ENCODE measurements at regions not wholly inside any gene's neighbourhood (a gene's known extent, or its start where the extent isn't known, plus 50 kb on each side); places are given as distances from the start of the nearest gene placed in this dataset.

GRCh38 chr1:29993950-29994349 lies 729.4 kb downstream of the MATN1 start:
- TF ChIP-seq BACH2 (CRISPR knock-in tag; IDR thresholded peaks at IDR 0.05; ENCODE audit: borderline replicate concordance) = no peak
- TF ChIP-seq ZNF8 (CRISPR knock-in tag; IDR thresholded peaks at IDR 0.05) = no peak
- TF ChIP-seq ZC3H10 (CRISPR knock-in tag; IDR thresholded peaks at IDR 0.05) = no peak
- TF ChIP-seq GLIS3 (CRISPR knock-in tag; IDR thresholded peaks at IDR 0.05) = no peak
- TF ChIP-seq CSDC2 (CRISPR knock-in tag; IDR thresholded peaks at IDR 0.05) = no peak
- no peak for TF ChIP-seq ISL1 (CRISPR knock-in tag; IDR thresholded peaks at IDR 0.05)
- no peak for TF ChIP-seq TCF4 (CRISPR knock-in tag; IDR thresholded peaks at IDR 0.05; ENCODE audit: borderline replicate concordance)
- no peak for TF ChIP-seq ZNF565 (CRISPR knock-in tag; conservative IDR thresholded peaks at IDR 0.05; ENCODE audit: low read depth)
- no peak for TF ChIP-seq ZFP3 (CRISPR knock-in tag; IDR thresholded peaks at IDR 0.05)
- no peak for TF ChIP-seq PPARA (CRISPR knock-in tag; IDR thresholded peaks at IDR 0.05; ENCODE audit: borderline replicate concordance)
- ATAC-seq = no peak

- no peak for TF ChIP-seq OSR1 (CRISPR knock-in tag; IDR thresholded peaks at IDR 0.05)
- TF ChIP-seq CREB5 (CRISPR knock-in tag; IDR thresholded peaks at IDR 0.05; ENCODE audit: low read depth) = no peak
- TF ChIP-seq ARNTL (CRISPR knock-in tag; IDR thresholded peaks at IDR 0.05; ENCODE audit: borderline replicate concordance, low read depth) = no peak
- no peak for TF ChIP-seq TCF4 (CRISPR knock-in tag; IDR thresholded peaks at IDR 0.05; ENCODE audit: borderline replicate concordance)
- TF ChIP-seq ZNF565 (CRISPR knock-in tag; conservative IDR thresholded peaks at IDR 0.05; ENCODE audit: low read depth) = no peak
- no peak for TF ChIP-seq ESRRG (CRISPR knock-in tag; IDR thresholded peaks at IDR 0.05)
- ATAC-seq = no peak
These were observed 731.6 kb downstream of the MATN1 start for GRCh38 chr1:29991815-29992214.

- no peak for ATAC-seq
- TF ChIP-seq ZNF565 (CRISPR knock-in tag; conservative IDR thresholded peaks at IDR 0.05; ENCODE audit: low read depth) = no peak
- TF ChIP-seq CSRNP3 (CRISPR knock-in tag; IDR thresholded peaks at IDR 0.05) = no peak
- no peak for TF ChIP-seq OSR1 (CRISPR knock-in tag; IDR thresholded peaks at IDR 0.05)
- no peak for TF ChIP-seq PPARA (CRISPR knock-in tag; IDR thresholded peaks at IDR 0.05; ENCODE audit: borderline replicate concordance)
- TF ChIP-seq ESRRG (CRISPR knock-in tag; IDR thresholded peaks at IDR 0.05) = no peak
- no peak for TF ChIP-seq CREB5 (CRISPR knock-in tag; IDR thresholded peaks at IDR 0.05; ENCODE audit: low read depth)
- no peak for TF ChIP-seq GLIS3 (CRISPR knock-in tag; IDR thresholded peaks at IDR 0.05)
- TF ChIP-seq ZNF70 (CRISPR knock-in tag; IDR thresholded peaks at IDR 0.05) = no peak
- no peak for TF ChIP-seq RARB (CRISPR knock-in tag; IDR thresholded peaks at IDR 0.05)
- no peak for TF ChIP-seq POU6F1 (CRISPR knock-in tag; IDR thresholded peaks at IDR 0.05; ENCODE audit: borderline replicate concordance, low read depth)
- no peak for TF ChIP-seq ZFP30 (CRISPR knock-in tag; IDR thresholded peaks at IDR 0.05)
These were observed 732.4 kb downstream of the MATN1 start for GRCh38 chr1:29991025-29991424.

GRCh38 chr1:29990304-29990703 lies 733.1 kb downstream of the MATN1 start:
- no peak for ATAC-seq
- no peak for TF ChIP-seq ZNF70 (CRISPR knock-in tag; IDR thresholded peaks at IDR 0.05)
- no peak for TF ChIP-seq PPARA (CRISPR knock-in tag; IDR thresholded peaks at IDR 0.05; ENCODE audit: borderline replicate concordance)
- no peak for TF ChIP-seq ZC3H10 (CRISPR knock-in tag; IDR thresholded peaks at IDR 0.05)
- no peak for TF ChIP-seq ISL1 (CRISPR knock-in tag; IDR thresholded peaks at IDR 0.05)
- TF ChIP-seq TSHZ2 (CRISPR knock-in tag; IDR thresholded peaks at IDR 0.05) = no peak
- no peak for TF ChIP-seq TOX (CRISPR knock-in tag; IDR thresholded peaks at IDR 0.05; ENCODE audit: borderline replicate concordance)
